HG03175 (cell line): ENCODE measurements at regions not wholly inside any gene's neighbourhood (a gene's known extent, or its start where the extent isn't known, plus 50 kb on each side); places are given as distances from the start of the nearest gene placed in this dataset.

ENCODE experiments used
- ATAC-seq: cut with Tn5 transposase; IDR thresholded peaks from one replicate; pipeline ENCODE4 v1.9.1; 2021; ENCODE audit warnings: mild to moderate bottlenecking, moderate library complexity; ENCODE audit not compliant: unreplicated experiment

- ATAC-seq, result no peak
Measured at GRCh38 chr6:14317387-14317970, 199.9 kb downstream of the CD83 start.

GRCh38 chr6:14320332-14320731 is 202.8 kb downstream of the CD83 start:
- no peak for ATAC-seq

GRCh38 chr6:14321992-14322772 is 204.6 kb downstream of the CD83 start:
- no peak for ATAC-seq

GRCh38 chr6:14322841-14323240 is 205.3 kb downstream of the CD83 start:
- no peak for ATAC-seq

- no peak for ATAC-seq
Measured at GRCh38 chr6:14326774-14327173, 209.2 kb downstream of the CD83 start.

GRCh38 chr6:14328163-14328562 is 210.6 kb downstream of the CD83 start:
- ATAC-seq, result no peak

- ATAC-seq, result no peak
Measured at GRCh38 chr6:14333556-14334305, 216.2 kb downstream of the CD83 start.

- ATAC-seq, result no peak
Measured at GRCh38 chr6:14335071-14335470, 217.5 kb downstream of the CD83 start.

GRCh38 chr6:14337152-14337551 is 219.6 kb downstream of the CD83 start:
- ATAC-seq, result no peak

GRCh38 chr6:14339172-14339571 is 221.6 kb downstream of the CD83 start:
- no peak for ATAC-seq

- ATAC-seq, result no peak
Measured at GRCh38 chr6:14339711-14340584, 222.4 kb downstream of the CD83 start.

GRCh38 chr6:14344486-14344885 is 226.9 kb downstream of the CD83 start:
- no peak for ATAC-seq

GRCh38 chr6:14348389-14348788 is 230.8 kb downstream of the CD83 start:
- no peak for ATAC-seq

GRCh38 chr6:14349507-14349906 is 231.9 kb downstream of the CD83 start:
- ATAC-seq, result no peak

GRCh38 chr6:14350210-14350609 is 232.6 kb downstream of the CD83 start:
- ATAC-seq, result no peak

GRCh38 chr6:14353281-14353680 is 235.7 kb downstream of the CD83 start:
- ATAC-seq, result no peak

- ATAC-seq, result no peak
Measured at GRCh38 chr6:14353798-14354197, 236.2 kb downstream of the CD83 start.

GRCh38 chr6:14354919-14355572 is 237.5 kb downstream of the CD83 start:
- no peak for ATAC-seq

- no peak for ATAC-seq
Measured at GRCh38 chr6:14359438-14359837, 241.9 kb downstream of the CD83 start.

- no peak for ATAC-seq
Measured at GRCh38 chr6:14360565-14360964, 243.0 kb downstream of the CD83 start.
